GM21360 (cell line): ENCODE measurements at regions not wholly inside any gene's neighbourhood (a gene's known extent, or its start where the extent isn't known, plus 50 kb on each side); places are given as distances from the start of the nearest gene placed in this dataset.

ENCODE experiments used
- ATAC-seq: cut with Tn5 transposase; IDR thresholded peaks from one replicate; pipeline ENCODE4 v1.9.1; 2021; ENCODE audit warnings: mild to moderate bottlenecking, moderate library complexity; ENCODE audit not compliant: unreplicated experiment

DNA sequence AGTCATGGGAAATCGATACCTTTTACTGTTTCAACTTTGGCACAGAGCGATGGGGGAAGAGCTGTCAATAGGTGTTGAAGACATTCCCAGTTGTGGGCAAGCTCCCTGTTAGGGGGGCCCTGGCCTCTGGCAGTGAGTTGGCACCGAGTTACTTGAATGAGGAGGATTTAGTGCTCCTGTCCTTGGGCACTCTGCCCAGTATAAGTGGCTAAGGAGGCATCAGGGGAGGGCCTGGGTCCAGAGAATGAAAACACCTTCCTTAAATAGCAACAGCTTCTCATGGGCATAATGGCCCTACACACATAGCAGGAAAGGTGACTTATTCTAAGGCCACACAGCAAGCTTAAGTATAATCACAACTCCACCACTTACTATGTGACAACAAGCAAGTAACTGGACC lies 664.4 kb downstream of the PTPRU start:
- no peak for ATAC-seq

DNA sequence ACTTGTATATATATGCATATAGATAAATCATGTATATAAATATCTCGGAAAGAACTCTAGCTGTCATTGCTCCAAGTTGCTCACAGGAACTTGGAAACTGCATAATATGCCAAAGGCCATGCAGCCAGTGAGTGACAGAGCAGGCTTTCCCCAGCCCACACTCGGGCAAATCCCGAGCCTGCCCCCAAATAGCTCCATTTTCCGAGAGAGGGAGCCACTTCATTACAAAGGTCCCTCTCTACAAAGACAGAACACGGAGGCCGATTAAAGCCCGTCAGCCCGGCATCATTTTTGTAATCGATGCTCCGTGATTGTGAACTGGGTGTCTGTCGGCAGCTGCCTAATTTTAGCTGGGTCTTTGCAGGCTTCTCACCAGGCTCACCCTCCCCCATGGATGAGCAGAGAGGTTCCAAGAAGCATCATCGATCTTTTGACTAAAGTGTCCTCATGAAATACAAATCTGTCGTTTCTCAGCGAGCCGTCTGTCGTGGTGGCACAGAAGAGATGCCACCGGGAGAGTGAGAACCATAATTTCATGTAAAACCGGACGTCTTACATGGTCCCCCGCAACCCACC lies 663.9 kb downstream of the PTPRU start:
- no peak for ATAC-seq

DNA sequence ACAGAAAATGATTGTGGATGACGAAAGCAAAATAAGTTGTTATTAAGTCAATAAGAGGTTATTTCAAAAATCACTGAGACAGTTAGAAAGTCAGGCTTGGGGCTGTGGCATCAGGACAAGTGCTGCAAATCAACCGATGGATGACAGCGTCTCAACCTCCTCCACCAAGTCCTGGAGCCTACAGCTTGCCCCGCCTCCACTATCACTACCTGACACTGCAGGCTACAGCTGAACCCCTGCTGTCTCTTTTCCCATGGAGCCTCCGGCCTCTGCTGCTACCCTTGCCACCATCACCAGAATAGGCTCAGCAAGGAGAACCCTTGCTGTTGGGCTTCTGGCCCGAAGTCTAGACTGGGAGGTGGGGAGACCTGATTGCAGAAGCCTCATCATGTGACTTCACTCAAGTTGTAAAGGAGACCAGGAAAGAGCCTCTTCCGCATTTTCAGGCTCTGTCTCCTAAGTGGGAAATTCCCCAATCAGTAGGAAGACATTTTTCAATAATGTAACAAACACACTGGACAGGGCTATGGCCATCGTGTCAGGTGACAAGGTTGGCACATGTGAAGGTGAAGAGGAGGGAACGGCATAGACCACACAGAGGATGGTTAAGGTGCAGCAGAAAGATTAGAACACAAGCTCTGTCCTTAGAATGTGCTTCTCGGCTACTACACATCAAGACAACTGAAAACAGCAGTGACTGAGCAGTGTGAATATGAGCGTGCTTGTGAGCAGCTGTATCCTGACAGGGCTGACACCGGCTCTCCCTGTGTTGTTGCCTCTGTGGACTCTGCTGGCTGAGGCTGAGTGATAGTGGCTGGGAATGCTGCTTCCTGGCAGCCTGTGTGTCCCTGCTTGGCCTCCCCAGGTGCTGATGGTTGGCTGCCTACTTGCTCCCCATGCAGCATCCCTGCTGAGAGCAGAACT lies 660.7 kb downstream of the PTPRU start:
- no peak for ATAC-seq

DNA sequence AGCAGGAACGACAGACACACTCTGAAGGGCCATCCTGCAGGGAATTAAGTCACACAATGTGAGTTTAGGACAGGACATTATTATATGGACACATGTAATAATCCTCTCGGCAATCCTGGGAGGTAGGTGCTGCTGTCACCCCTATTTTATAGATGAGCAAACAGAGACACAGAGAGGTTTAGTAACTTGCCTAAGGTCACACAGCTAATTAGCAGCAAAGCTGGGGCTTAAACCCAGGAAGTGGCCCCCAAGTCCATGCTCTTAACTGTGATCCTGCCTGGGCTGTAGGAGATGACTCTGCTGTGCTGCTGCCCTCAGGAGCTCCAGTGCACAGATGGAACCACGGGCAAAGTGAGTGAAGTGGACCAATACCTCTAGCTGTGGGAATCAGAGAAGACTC lies 660.0 kb downstream of the PTPRU start:
- ATAC-seq, result no peak

DNA sequence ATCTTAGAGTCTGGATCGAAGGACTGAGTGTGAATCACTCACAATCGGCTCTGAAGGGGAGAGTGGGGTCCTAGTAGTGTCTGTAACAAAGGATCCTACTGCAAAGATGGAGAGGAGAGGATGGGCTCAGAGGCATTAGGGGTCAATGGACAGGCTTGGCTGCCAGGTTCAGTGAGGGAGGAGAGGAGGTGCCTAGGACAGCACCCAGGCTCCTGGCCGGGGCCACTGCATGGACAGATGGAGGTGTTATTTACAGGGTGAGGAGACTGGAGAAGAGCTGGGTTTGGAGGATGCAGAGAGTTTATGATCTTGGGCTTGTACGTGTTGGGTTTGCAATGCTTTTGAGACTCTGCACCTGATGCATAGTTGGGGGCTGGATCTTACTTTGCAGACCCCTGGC lies 658.9 kb downstream of the PTPRU start:
- ATAC-seq, result no peak

DNA sequence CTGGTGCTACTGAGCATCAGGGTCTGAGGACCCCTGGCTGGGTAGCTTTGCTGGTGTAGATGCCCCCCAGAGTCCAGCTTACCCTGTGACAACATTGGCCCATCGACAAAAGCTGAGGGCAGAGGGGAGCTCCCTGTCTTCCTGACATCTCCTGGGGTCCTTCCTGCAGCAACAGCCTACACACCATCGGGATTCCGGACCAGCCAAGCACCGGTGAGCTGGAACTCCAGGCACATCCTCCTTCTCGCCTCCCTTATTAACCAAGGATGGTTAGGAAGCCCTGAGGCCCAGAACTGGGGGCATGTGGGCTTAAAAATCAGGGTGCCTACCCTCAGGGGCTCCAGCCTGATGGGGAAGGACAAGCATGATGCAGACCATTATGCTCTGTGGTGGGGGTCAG lies 658.0 kb downstream of the PTPRU start:
- ATAC-seq, result no peak

DNA sequence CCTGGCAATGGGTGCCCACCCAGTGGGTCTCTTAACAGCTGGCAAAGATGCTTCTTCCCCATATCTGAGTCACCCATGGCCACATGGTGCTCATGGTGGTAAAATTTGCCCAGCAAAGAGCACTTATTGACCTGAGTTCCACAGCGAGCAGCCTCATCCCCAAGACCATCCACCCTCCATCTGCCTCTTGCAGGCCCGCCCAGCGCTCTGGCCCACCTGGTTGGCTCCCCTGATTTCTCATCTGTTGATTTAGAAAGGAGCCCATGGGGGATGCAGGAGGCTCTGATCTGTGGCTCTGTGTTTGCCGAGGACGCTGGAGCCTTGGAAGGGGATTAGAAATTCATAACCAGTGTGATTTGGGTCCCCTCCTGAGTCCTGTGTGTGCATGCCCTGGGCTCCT lies 657.5 kb downstream of the PTPRU start:
- no peak for ATAC-seq

DNA sequence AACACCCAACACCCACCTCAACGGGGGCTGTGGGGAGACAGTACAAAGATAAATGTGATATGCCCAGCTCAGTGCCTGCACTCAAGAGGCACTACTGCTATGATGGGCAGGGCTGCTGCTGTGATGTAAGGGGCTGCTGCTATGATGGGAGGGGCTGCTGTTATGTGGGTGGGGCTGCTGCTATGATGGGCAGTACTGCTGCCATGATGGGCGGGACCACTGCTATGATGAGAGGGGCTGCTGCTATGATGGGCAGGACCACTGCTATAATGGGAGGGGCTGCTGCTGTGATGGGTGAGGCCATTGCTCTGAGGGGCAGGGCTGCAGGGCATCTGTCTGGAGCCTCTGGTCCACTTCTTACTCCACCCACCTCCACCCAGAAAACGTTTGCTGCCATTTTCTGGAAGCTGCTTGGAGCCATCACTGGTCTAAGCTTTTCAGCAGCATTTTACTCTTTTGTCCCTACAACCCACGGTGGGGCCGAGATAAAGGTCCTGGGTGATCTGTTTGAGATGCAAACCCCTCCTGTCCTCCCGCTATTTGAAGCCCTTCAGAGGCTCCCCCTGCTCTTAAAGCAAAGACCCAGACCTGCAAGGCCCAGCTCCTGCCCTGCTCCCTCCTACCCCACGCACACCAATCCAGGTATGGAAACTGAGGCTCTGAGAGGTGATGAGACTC lies 656.9 kb downstream of the PTPRU start:
- ATAC-seq, result no peak

DNA sequence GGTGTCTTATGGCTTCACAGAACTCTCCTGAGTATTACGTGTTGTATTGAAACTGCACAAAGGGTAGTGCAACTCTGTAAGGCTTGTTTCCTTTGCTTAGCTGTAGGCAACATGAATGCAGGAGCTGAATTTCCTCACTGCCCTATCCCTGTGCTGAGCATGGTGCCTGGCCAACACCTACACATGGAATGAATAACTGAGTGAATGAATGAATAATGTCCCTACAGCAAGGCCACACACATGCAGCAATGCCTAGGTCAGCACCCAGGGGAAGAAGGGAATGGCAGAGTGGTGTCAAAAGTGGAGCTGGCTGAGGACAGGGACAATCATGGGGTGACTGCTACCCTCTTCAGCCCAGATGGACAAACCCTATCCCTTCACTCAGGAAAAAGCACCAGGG lies 655.9 kb downstream of the PTPRU start:
- ATAC-seq, result no peak

DNA sequence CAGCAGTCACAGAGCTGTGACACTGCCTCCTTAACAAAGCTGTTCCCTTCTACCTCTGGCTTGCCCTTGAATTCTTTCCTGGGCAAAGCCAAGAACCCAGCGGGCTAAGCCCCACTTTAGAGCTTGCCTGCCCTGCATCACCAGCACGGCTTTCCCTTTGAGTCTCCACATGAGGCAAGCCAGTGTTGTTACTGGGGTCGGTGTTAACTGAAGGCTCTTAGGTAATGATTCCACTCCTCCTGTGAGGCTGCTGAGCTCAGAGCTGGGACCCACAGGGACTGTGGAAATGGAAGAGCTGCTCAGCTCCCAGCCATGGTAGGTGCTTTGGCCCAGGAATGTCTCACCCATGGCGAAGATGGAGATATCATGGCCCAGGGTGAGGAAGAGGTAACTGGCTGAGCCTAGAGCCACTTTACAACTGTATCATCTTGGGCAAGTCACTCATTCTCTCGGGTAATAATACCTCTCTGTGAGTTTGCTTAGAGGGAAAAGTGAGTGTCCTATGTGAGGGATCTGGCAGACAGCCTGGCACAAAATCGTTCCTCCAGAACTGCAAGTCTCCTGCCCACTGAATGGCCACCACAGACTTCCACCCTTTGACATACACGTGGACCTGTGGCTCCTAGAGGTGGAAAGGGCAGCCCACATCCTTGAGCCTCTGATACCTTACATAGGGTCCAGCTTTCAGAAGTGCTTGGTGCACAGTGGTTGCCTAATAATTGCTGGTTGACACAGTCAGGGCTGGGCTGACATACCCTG lies 654.1 kb downstream of the PTPRU start:
- no peak for ATAC-seq

DNA sequence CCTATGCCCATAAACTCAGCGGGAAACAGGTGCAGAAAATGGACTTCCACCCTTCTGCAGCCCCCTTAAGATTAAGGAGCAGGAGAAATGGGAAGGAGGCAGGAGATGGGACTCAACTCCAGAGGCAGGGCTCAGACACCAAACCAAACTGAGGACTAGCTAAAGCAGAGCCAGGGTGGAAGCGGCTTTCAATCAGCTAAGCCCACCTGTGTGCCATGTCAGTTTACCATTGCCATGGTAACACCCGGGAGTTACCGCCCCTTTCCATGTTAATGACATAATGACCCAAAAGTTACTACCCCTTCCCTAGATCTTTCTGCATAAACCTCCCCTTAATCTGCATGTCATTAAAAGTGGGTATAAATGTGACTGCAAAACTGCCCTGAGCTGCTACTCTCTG lies 653.5 kb downstream of the PTPRU start:
- no peak for ATAC-seq

DNA sequence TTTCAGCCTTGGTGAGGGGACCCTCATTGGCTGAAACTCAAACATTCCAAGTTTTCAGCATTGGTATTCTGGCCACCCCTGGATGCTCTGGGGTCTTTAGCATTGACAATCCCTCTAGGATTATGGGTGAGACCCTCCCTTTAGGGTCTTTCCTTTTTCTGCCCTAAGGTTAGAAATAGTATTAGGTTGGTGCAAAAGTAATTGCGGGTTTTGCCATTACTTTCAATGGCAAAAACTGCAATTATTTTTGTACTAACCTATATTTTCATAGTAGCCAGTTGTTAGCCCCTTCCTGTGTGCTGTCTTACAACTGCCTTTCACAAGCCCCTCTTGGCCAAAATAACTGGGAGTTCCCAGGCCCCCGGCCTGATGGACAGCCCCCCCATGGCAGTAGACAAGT lies 648.4 kb downstream of the PTPRU start:
- ATAC-seq, result no peak

DNA sequence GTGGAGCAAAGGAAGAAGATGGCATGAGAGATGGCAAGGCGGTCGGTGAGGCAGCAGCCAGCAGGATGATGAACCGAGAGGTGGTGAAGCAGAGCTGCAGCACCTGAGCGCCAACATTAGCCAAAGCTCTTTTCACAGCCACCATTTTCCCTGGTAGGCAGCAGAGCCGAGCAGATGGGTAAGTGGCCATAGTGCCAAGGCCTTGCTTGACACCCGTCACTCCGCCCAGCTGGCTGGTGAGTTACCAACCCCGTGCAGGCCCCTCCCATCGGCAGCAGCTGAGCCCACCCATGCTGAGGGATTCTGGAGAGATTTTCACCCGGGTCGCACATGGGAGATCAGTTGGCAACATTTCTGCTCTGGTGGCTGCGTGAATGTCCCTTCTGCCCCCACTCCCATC lies 647.7 kb downstream of the PTPRU start:
- ATAC-seq, result no peak

DNA sequence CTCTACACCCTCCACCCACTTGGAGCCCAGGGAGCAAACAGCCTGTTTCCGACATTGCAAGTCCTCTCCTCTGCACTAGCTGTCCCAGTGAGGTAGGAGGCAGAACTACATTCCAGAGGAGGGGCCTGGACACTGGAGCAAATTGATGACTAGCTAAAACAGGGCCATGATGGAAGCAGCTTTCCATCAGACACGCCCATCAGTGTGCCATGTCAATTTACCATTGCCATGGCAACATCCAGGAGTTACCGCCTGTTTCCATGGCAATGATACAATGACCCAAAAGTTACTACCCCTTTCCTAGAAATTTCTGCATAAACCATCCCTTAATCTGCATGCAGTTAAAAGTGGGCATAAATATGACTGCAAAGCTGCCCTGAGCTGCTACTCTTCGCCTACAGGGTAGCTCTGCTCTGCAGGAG lies 647.1 kb downstream of the PTPRU start:
- ATAC-seq, result no peak

DNA sequence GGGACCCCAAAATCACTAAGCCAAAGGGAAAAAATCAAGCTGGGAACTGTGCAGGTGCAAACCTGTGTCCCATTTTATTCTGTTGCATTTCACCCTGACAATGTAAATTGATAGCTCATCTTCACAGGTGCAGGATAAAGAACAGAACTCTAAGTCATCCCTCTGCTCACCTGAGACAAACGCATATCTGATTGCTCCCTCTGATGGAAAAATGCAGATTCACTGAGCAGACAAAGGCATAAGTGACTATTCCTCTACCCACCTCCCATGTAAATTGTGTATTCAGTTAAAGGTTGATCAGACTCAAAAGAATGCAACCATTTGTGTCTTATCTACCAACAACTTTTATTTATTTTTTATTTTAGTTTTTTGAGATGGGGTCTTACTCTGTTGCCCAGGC lies 644.2 kb downstream of the PTPRU start:
- no peak for ATAC-seq

DNA sequence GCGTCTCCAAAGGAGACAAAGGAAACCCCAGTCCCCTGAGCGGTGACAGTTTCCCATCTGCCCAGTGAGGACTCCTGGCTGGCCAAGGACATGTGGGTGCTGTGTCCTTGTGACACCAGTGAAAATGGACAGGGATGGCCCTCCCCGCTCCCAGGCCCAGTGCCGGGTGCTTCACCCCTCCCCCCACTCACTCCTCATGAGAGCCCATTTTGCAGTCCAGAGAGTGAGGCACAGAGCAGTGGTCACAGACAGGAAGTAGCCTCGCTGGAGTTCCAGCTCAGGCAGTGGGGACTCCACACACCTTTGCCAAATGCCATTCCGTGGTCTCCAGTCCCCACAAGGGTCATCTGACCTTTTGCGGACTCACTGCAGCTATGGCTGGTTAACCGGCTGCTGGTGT lies 642.9 kb downstream of the PTPRU start:
- ATAC-seq, result no peak

DNA sequence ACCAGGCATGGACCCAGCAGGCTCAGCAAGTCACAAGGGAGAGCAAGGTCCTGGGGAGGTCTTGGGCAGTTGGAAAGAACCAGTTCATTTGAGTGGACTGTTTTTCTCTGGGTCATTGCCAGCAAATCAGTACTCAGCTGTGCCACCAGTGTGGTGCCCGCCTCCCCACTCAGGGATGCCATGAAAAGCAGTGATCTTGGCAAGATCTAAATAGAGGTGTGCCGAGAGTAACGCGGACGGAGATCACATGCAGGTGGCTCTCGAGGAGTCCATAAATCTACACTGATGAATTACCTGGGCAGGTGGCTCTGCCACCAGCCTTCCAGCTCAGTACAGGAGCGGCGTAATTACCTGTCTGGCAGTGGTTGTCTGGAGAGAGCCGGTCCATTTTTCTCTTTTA lies 642.2 kb downstream of the PTPRU start:
- no peak for ATAC-seq

DNA sequence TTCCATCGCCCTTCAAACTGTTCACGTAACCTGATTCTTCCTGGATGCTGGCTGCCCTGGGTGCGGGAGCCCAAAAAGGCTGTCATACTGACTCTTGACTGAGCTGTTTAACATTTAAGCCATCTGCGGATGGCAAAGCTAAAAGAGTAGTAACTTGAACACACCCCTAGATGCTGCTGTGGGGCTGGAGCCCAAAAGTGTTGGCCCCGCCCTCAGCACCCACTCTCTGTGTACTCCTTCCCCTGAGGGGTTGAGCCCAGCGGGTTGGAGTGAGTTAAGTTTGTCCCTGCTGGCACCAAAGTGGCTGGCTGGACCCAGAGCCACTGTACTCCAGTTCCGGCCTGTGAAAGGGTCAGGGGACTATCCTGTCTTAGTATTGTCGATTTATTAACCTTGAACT lies 640.6 kb downstream of the PTPRU start:
- no peak for ATAC-seq

DNA sequence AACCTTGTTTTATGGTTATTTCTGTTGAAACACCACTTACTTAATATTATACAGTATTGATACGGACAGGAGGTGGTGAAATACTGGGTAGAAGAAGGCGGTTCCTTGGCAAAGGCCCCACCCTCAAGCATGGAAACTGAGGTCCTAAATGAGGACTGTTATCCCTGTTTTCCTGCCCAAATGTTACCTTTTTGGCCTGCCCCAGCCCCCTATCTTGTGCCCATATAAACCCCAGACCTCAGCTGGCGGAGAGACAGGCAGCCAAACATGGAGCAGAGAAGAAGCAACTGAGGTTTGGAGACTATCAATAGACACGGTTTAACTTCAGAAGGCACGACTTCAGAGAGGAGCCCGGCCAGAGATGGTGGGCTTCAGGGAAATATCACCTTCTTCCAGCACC lies 640.1 kb downstream of the PTPRU start:
- no peak for ATAC-seq

DNA sequence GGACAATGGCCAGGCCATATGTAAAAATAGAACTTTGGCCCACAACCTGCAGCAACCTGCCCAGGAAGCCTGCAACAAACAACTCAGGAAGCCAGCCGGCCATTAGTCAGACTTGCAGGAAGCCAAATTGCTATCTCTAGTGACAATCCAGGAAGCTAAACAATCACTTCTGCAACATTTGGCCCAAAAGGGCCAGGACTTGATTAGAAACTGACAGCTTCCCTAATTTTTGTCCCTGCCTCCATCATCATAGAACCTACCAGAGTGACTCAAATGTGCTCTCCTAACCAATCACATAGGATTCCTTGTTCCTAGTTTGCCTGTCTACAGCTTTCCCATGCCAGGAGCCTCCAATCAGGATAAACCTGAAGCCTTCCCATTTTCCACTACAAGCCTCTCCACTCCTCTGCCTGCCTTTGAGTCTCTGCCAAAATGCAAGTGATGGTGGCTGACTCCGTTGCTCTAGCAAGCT lies 639.3 kb downstream of the PTPRU start:
- no peak for ATAC-seq

DNA sequence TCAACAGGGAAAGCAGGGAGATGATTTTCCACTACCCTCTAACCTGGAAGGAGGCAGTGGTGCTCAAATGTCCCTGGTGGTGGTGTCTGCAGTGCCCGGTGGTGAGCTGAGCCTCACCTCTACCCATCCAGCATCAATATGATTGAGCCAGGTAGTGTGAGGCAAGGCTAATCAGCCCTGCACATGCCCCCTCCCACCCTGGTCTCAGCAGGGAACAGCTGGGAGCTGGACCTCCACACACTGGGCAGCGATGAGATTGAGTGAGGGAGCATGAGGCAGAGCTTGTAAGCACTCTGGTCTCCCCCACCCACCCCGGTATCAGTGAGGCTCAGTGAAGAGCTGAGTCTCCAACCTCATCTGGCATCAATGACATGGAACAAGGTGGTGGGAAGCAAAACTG lies 634.3 kb downstream of the PTPRU start:
- ATAC-seq, result no peak
